ENCODE measurements at regions not wholly inside any gene's neighbourhood (a gene's known extent, or its start where the extent isn't known, plus 50 kb on each side); places are given as distances from the start of the nearest gene placed in this dataset.
A peak's percentile ranks its signal among the peaks of the same experiment; 100 is the strongest.

DNA sequence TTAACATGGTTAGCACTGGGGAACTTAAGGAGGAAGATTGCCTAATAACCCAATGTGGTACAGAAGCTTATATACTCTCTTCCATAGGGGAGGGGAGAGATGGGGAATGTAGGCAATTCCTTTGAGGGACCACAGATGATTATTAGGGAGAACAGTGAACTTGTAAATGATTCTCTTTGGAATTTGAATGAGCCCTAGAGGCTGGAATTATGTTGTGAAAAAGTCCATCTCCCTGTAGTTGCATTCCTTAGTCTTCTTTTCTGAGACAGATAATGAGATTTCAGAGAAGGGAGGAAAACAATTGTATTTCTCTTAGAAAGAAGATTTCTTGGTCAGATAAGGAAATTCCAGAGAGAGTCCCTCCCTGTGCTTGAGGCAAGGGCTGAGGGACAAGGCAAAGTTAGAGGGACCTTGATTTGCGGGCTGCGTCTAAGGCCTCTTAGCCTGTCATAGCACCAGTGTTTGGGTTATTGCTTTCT lies 89.0 kb upstream of the HMCN1 start:
- peak; percentile 86 for DNase-seq

DNA sequence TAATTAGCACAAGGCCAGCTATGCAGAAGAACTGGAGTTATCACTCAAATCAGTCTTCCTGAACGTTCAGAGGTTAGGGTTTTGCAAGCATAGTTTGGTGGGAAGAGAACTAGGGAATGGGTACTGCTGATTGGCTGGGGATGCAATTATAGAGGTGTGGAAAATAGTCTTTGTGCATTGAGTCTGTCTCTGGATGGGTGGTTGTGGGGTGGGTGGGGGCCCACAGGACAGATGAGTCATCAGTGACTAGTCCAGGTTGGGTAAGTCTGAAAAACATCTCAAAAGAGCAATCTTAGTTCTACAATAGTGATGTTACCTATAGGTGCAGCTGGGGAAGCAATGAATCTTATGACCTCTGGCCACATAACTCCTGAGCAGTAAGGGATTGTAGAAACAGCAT lies 89.7 kb upstream of the HMCN1 start:
- DNase-seq: peak; percentile 85

DNA sequence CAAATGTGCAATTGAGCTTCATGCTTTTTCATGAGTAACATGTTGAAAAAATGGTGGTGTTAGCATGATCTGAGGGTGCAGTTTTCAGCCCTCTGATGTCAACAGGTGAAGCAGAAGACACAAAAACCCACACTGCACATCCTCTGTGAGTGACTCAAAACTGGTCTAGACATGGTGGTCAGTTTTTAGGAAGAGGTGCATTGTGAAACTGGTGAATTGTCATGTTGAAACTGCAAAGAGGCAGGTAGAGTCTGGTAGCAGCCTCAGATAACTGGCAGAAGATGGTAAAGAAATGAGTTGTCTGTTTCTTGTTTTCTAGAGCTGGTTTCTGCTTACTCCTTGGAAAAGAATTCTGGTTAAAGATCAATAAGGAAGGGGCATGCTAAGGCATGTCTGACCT lies 97.3 kb upstream of the HMCN1 start:
- DNase-seq: no peak

DNA sequence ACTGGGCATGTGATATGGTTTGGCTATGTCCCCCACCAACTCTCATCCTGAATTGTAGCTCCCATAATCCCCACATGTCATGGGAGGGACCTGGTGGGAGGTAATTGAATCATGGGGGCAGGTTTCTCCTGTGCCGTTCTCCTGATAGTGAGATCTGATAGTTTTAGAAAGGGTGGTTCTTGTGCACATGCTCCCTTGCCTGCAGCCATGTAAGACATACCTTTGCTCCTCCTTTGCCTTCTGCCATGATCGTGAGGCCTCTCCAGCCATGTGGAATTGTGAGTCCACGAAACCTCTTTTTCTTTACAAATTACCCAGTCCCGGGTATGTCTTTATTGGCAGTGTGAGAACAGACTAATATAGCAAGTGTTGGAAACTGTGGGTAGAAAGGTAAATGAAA lies 99.5 kb upstream of the HMCN1 start:
- no peak for DNase-seq

DNA sequence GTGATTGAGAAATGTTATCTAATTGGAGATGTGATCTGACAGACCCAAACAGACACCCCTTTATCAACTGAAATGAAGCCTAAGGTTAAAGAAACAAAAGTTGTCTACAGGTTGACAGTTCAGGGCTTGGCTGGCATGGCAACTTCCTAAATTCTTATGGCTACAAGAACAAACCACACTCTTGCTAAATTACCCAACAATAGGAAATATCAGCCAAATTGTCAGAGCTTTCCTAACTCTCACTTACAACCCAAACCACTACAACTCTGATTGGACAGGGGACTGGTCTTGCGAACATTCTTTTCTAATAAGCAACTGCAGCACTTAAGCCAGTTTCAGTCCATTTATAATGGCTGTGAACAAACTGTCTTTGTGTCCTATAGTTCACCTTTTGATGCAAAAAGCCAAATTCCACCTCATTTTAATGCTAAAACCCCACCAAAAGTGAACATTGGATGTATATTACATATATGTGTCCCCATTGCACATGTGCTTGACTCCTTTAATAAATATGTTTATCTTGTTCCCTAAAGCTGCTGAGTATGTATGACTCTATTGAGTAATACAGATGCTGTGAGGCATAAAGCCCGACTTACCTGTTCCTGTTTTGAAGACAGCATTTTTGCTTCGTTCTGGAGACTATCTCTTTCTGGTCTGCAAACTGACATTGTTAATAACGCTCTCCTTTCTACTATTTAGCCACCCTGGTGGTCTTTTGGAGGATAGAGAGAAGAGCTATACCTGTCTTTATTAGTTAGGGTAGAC lies 101.3 kb upstream of the HMCN1 start:
- no peak for DNase-seq

DNA sequence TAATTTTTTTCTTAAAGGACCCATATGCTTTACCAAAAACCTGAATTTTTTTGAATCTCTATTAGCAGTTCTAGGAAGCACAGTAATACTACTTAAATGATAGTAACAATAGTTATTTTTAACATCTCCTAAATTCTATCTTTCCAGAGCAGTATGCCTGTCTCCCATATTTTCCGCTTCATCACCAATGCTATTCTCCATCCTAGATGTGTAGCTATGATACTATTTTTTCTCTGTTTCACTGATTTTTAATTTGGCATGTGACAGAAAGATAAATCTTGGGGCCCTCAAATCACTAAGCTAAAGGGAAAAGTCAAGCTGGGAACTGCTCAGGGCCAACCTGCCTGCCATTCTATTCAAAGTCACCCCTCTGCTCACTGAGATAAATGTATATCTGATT lies 102.3 kb upstream of the HMCN1 start:
- no peak for DNase-seq

DNA sequence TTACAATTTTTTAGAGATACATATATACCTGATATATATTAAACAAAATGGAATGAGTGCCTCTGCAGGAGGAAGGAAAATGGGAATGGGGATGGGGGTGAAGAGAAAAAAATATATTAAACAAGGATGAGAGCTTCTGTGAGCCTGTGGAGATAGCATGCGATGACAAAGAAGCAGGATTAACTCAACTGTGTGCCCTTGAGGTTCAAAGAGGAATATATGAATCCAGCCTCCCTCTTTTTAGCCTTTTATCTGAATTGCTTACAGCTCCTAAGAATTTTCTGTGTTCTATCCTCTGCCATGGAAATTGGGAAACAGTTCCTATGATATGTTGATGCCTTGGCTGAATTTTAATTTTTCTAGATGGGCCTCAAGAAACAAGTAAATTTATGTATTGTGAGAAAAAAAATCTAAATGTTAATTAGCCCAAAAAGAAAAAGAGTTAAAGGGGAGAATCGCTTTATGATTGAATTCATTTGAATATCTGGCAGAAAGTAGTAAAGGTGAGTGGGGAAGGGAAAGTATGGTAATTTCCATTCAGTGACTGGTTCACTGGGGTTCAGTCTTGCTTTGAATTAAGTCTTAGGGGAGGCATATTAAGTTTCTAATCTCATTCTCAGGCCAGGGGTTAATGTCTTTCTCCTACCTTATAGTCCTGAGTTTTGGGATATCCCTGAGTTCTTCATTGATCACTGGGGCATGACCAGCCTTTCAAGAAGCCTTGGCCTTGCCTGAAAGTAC lies 106.3 kb upstream of the HMCN1 start:
- no peak for DNase-seq

DNA sequence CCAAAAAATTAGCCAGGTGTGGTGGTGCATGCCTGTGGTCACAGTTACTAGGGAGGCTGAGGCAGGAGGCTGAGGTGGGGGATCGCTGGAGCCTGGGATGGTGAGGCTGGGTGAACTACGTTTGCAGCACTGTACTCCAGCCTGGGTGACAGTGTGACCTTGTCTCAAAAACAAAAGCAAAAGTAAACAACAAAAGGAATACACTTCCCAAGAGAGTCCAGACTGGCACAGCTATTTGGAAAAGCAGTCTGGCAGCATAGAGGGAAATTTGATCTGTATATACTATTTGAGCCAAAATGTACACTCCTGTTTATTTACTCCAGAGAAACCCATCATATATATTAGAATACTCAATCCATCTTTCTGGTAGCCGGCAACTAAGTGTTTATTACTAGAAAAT lies 107.0 kb upstream of the HMCN1 start:
- no peak for DNase-seq

DNA sequence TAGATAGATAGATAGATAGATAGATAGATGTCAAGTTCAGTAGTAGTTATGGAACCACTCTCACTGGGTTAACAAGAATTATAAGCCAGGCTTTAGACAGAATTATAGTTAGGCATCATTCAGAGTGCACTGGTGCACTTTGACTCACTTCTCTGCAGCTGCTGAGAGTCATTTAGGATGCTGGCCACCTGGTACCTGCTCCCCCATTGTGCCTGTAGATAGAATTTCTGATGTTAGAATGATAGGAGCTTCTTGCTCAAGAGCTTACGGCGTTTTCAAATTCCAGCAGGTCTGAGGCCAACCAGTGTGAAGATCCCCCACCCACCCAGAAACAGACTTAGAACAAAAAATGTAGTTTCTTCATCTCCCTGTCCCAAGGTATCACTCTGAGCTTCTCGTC lies 107.8 kb upstream of the HMCN1 start:
- no peak for DNase-seq

DNA sequence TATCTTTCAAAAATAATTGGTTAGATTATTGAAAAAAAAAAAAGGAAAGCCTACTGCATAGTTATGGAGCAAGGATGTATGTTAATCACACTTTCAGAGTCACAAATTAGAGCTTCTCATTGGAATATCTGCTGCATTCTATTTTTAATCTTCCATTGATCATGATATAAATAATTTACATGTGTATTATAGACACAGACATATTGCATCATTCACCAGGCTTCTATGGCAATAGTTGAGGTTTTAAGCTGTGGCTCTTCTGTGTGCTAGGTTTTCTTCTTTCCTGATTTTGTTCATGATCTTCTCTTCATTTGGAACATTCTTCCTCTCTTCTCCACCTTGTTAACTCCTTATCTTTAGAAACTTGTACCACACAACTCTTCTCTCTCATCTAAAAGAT lies 123.2 kb upstream of the HMCN1 start:
- DNase-seq: no peak

DNA sequence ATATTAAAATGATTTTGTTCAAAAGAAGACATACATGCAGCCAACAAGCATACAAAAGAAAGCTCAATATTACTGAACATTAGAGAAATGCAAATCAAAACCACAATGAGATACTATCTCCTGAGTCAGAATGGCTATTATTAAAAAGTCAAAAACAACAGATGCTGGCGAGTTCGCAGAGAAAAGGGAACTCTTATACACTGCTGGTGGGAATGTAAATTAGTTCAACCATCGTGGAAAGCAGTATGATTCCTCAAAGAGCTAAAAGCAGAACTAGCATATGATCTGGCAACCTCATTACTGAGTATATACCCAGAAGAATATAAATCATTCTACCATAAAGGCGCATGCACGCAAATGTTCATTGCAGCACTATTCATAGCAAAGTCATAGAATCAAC lies 126.0 kb upstream of the HMCN1 start:
- no peak for DNase-seq

DNA sequence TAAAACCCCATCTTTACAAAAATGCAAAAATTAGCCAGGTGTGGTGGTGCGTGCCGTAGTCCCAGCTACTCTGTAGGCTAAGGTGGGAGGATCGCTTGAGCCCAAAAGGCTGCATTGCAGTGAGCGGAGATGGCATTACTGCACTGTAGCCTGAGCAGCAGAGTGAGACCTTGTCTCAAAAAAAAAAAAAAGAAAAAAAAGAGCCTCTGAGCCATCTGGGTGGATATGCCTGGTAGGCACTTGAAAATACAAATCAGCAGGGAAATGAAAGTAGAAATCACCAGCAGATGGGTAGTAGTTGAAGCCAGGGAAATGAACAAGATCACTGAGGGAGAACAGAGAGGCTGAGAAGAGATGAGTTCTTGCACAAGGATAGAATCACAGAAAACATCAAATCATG lies 131.0 kb upstream of the HMCN1 start:
- DNase-seq: no peak

DNA sequence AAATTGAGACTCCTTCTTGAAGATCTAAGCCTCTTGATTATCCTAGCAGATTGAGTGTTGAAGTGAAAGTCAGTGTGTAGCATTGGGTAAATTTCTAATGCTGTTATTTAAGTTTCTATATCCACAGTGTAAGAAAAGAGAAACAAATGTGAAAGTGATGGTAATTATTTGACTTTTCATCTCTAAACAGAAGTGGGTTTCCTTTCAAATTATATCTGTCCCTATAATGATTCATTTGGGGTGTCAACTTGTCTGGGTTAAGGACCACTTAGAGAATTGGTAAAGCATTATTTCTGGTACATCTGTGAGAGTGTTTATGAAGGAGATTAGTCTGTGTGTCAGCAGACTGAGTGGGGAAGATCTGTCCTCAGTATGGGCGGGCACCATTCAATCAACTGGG lies 133.0 kb upstream of the HMCN1 start:
- DNase-seq: no peak

DNA sequence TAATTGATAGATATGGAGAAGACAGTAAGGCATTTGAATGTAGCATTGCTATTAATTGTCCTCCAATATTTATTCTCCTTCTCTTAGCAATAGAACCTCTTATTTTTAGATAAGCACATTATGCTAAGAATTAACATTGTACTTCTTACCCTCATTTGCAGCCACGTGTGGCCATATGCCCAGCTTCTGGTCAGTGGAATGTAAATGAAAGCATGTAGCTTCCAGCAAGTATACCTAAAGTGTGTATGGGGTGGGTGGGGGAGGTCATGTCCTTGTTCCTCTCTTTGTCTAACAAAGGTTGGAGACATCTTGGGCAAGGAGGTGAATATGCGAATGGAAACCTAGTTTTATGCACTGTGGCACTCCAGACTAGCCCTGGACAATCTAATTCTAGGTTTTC lies 133.6 kb upstream of the HMCN1 start:
- no peak for DNase-seq

DNA sequence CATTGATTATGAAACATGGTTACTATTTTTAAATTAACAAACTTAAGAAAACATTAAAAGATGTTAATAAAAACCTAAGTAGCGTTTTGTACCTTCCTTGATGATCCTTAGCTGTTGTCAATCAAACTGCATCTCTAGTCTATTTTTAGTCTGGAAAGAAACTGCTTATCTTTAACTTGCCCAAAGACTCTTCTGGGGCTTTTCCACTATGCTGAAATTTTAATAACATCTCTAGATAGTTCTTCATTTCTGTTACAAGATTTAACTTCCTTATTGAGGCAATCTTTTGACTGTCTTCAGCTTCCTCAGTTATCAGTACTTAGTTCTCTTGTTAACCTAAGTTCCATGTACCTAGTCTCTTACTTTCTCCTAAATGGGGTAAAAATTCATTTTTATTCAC lies 135.9 kb upstream of the HMCN1 start:
- no peak for DNase-seq

DNA sequence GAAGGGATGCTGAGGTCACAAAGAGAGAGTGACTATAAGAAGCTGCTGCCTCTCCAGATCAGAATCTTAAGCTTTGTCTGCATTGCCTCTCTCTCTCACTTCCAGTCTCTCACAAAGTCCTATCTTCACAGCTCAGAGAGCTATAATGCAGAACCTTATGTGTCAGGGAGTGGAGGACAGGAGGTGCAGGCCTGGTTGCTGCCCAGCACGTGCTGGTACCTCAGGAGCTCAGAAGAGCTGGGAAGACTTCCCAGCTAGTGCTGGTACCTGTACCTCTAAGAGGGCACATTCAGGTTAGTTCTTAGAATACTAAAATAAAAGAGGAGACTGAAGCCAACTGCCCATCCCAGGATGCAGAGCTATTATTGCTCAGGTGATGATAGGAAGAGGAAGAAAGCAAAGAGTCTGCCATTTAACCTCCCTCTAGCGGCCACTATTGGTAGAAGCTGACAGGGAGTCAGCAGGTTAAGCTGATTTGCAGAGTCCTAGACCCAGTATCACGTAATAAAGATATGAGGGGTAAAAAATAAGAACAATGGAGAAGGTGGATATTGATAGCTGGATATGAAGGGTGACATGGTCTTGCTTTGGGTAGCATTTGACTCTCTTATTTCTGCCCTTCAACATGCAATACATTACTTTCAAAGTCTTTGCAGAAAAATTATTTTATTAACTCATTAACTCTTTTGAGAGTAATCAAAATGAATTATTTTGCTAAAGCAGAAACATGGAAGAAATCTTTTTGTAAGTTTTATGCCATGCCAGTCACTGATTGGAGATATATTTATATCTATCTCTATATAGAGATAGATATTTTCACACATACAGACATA lies 138.1 kb upstream of the HMCN1 start:
- peak; percentile 75 for DNase-seq

DNA sequence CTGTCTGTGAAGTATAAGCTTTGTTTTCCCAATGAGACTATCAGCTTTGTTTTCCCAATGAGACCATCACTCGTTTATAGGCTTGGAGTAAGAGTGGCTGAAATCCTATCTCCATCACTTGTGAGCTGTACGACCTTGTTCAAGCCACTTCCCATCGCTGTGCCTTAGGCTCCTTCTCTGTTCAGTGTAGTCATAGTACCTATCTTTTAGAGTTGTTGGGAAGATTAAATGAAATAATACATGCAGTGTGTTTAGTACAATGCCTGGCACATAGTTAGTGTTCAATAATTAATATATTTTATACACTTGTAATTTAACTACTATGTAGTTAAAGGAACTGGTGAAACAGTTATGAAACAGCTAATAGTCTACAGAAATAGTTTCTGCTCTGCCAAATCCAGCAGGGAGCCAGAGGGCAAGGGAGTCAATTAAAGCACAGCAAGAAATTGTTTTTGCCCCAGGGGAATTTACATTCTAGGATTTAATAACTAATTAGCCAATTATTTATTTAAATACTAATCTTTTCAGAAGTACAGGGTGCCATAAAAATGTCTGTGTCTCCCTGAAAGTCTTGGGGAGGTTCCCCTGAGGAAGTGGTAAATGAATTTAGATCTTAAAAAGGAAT lies 139.3 kb upstream of the HMCN1 start:
- no peak for DNase-seq

DNA sequence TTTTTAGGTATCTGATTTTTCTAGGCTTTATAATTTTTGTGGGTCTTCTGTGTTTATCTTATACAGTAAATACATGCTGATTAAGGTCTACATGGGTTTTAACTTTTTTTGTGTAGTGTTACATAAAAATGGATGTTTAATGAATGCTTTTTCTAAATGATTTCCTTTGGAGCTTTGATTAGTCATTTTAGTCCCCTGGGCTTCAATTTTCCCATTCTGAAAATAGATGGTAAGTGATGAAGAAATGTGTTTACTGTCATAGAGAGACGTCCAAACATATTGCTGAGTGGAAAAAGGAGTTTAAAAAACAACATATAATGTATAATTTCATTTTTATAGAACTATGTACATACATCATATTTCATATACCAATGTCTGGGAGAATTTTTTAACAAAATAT lies 140.9 kb upstream of the HMCN1 start:
- DNase-seq: no peak

DNA sequence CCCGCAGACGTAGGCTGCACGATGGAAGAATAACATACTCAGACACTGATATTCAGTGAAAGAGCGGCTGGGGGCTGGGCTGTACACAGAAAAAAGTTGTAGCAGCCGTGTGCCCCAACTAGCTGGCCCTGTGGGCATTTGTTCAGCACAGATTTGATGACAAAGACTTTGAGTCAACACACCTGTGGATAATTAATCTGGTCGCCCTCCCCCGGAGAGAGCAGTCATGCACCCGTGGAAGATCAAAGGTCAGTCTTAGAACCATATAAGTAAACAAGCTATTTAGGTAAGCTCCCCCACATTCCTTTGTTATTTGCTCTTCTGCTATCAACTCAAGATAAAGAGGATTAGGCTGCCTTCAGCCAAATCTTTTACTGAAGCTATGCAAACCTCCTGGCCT lies 148.4 kb upstream of the HMCN1 start:
- no peak for DNase-seq

DNA sequence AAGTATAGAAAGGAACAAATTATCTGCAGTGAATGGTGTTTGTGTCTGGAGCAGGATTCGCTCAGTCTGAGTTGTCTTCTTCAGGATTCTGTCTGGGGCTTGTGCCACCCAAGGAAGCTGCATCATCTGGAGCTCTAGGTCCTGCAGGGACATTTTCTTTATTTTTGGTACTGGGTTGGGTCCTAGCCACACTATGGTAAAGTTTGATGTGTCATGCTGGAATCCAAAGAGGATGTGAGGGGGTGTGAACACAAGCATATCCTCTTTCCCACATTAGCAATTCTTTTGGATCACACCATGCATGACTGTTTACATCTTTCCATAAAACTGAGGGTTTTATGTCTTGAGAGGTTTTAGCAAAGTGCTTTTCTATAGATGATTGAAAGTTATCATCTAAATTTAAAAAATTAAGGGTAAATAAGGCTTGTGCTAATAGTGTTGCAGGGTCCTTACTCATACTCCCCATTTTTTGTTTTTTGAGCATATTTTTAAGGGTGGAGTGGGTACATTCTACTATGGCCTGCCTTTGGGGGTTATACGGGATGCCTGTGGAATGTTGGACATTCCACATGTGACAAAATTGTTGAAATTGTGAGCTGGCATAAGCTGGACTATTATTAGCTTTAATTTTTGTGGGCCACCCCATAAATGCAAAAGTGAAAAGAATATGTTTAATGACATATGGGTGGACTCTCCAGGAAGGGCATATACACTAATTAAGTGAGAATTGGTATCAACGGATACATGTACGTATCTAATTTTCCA lies 152.0 kb upstream of the HMCN1 start:
- no peak for DNase-seq

DNA sequence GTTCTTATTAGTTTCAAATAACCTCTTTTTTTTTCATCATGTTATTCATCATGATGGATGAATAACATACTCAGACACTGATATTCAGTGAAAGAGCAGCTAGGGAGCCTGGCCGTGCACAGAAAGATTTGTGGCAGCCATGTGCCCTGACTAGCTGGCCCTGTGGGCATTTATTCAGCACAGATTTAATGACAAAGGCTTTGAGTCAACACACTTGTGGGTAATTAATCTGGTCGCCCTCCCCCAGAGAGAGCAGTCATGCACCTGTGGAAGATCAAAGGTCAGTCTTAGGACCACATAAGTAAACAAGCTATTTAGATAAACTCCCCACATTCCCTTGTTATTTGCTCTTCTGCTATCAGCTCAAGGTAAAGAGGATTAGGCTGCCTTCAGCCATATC lies 153.2 kb upstream of the HMCN1 start:
- DNase-seq: no peak

DNA sequence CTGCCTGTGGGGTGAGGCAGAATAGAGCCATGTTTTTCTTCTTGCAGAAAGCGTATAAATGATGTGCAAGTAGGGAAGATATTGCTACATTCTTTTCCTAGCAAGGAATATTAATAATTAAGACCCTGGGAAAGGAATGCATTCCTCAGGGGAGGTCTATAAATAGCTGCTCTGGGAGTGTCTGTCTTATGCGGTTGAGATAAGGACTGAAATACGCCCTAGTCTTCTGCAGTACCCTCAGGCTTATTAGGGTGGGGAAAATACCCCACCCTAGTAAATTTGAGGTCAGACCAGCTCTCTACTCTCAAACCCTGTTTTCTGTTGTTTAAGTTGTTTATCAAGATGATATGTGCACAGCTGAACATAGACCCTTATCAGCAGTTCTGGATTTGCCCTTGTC lies 155.9 kb upstream of the HMCN1 start:
- DNase-seq: no peak

Data from islet precursor cell (in vitro differentiated cells).